Activated CD4-positive, alpha-beta T cell treated with anti-CD3 and anti-CD28 coated beads, Interleukin-2, Interleukin-6, amounts not matched to agents 100 ng/mL and 50 ng/mL, durations not matched to agents 16 hours and 8 hours (primary cell): ENCODE measurements at regions not wholly inside any gene's neighbourhood (a gene's known extent, or its start where the extent isn't known, plus 50 kb on each side); places are given as distances from the start of the nearest gene placed in this dataset.

Source experiments
- DNase-seq: peaks from one replicate; pipeline ENCODE4 v3.0.0-alpha.2; 2020

DNA sequence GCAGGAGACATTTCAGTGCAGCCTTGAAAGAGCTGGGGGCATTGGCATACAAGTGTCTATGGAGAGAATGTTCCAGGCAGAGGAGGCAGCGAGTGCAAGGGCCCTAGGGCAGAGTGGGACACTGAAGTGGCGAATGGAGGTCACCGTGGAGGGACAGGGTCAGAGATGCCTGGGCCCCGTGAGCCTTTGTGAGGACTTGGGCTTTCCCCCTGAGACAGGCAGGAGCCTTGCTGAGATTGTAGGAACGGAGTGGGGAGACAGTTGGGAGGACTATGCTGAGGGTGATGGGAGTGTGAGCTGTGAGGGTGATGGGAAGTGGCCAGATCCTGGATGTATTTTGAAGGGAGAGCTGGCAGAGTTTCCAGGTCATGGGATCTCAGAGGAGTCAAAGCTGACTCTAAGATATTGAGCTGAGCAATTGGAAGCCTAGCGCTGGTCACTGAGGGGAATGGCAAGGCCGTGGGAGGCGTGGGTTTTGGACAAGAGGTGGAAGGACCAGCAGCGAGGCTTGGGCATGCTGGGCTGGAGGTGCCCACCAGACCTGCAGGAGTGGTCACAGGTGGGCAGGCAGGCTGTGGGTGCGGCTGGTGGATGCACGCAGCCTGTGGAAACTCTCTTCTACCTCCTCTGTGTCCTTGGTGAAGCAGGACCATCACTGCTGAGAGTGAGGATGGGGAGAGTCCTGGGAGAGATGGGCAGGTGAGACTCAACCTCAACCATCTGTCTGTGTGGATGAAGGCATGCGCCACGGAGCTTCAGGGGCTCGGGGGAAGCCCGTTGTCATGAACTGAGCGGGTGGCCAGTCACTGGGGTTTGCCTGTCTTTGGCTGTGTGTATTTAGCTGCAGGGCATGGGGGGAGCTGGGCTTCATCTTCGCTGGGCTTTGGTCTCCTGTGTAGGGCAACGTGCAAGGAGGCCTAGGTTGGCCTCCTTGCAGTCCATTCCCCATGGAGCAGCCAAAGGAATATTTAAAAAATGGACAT is 241.2 kb upstream of the HS6ST1 start:
- no peak for DNase-seq

DNA sequence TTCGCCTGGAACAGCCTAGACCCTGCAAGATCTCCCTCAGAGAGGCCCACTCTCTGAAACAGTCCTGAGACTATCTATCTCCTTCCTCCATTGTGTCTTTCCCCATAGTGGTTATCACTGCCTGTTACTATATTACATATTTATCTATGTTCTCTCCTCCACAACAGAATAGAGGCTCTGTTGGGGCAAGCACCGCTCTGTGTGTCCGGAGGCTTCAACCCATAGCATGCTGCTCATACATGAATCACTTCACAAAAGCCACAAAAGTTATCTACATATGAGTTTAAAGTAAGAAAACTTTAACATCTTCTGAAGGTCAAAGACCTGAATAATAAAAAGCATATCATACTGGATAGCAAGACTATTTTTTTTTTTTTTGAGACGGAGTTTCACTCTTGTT is 242.1 kb upstream of the HS6ST1 start:
- DNase-seq, result no peak

DNA sequence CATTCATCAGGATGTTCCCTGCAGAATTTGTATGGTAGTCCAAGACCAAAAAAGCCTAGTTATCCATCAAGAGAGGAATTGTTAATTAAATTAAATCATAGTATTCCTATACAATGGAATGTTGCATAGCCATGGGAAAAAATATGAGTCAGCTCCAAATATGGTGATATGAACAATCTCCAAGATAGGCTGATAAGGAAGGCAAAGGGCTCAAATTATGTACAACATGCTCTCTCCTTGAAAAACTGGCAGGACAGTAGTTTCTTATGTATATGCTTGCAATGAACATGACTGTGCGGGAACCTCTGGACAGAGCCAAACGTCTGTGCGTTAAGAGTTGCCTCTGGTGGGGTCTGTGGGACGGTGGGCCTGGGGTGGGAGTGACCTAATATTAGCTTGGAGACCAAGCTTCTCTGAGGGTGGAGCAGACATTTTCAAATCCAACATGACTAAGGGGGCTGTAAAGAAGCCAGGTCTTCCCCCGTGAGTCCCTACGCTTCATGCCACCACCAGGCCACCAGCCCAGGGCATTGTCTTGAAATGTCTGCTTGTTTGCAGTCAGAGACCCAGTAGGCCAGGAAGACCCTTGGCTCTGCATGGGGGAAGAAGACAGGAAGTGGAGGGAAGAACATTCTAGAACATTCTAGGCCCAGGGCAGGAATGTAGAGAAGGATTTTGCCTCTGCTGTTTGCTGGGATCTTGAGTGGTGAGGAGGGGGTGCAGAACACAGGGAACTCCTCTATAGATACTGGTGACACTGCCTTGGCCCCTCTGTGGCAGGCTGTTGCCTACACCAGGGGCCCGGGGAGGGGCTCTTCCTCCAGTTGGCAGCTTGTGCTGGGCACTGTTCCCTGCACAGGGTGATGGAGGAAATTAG is 244.0 kb upstream of the HS6ST1 start:
- DNase-seq, result no peak

DNA sequence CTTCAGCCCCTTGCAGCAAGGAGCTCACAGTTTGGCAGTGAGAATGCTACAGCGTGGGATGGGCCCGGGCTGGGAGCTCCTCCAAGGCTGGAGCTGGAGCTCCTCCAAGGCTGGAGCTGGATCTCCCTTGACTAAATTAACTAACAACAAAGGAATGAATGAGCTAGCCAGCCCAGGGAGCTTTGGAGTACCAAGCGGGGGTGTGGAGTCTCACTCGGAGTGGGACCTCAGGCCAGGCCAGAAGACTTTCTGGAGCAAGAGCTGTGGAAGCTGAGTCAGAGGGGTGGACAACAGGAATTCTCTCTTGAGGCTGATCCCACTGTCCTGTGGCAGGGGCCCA is 244.7 kb upstream of the HS6ST1 start:
- DNase-seq, result no peak

DNA sequence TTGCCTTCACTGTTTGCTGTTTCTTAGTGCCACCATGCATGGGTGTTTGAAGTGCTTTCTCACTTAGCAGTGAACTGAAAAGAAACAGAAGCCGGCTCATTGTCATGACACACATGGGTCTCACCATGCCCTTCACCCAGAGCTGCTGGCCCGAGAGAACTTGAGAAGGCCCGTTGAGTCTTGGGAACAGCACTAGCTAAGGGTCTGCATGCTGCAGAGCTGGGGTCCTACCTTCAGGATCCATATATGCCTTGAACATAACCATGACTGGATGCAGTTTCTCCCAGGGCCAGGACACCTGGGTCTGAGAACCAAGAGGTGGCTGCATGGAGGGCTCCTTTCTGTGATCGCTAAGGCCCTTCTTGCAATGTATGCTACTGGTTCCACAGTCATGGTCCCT is 245.5 kb upstream of the HS6ST1 start:
- no peak for DNase-seq

DNA sequence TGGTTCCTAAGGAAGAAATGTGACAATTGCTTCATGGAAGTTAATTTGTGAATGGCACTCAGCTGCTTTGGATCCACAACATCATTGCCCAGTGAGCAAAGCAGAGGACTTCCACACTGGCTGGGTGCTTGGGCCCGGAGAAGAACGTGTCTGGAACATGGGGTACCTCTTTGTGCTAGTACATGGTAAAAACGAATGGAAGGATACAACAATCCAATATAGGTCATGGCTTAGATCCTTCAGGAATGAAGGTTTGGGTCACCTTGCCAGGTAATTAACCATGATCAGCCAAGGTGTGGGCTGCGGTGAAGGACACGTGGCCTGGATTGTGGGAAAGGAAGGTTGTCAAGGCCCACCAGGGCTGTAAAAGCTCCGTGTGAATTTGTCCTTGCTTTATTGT is 245.9 kb upstream of the HS6ST1 start:
- no peak for DNase-seq

DNA sequence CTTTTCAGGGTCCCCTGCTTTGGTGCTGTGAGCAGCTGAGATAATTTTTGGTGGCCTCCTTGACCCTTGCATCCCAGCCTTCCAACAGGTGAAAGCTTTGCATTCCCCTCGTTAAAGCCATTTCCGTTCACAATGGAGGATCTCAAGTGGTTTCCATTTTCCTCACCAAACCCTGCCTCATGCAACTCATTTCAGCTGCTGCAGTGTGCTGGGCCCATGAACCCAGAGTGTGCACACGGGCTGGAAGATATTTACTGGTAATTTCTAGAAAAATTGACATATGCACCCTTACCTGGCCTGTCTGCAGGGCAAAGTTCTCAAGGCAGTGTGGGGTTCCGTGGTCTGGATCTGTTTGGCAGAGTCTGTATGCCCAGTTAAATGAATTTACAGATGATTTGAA is 246.8 kb upstream of the HS6ST1 start:
- DNase-seq, result no peak

DNA sequence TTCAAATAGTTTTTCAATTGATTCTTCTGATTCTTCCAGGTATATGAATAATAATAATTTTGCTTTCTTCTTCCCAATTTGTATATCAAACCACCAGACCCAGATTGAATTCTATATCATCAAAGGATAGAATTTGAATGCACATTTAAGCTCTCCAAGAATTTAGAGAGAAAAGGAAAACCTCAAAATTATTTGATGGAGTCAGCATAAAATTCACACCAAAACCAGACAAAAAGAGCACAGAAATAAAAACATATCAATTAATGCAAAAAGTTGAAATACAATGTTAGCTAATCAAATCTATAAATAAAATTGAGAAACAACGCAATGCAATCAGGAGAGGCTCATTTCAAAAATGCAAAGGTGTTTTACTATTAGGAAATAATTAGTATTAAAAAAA is 248.0 kb upstream of the HS6ST1 start:
- no peak for DNase-seq

DNA sequence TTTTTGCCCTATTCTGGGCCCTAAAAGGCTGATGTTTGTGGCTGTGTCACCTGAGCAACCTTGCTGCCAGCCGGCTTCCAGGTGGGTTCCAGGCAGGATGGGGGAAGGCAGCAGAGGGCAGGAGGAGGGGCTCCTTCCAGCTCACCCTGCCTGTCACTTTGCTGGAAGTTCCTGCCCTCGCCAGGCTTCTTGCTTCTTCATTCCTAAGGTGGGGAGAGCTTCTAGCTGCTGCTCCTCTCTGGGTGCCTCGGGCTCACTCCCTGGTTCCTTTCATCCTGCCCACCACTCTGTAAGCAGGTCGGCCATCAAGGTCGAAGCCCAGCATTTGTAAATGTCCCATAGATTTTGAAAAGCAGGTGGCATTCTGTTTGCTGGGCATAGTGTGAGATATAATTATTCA is 249.4 kb upstream of the HS6ST1 start:
- no peak for DNase-seq

DNA sequence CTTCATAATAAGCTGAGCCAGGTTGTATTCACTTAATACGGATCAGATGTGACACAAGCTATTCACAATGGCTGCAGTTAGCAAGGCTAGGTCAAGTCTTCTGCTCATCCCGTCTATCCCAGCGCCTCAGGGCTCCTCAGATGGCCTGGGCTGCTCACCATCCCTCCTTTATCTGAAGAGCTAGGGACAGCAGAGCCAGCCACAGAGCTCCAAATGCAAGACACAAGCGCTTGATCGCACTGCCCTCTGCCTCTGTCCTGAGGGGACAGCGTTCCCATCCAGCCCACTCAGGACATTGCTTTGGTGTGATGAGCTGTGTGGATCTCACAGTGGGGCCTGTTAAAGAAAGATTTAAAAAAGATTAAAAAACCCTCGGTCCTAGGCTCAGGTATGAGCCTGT is 254.4 kb upstream of the HS6ST1 start:
- DNase-seq, result no peak

DNA sequence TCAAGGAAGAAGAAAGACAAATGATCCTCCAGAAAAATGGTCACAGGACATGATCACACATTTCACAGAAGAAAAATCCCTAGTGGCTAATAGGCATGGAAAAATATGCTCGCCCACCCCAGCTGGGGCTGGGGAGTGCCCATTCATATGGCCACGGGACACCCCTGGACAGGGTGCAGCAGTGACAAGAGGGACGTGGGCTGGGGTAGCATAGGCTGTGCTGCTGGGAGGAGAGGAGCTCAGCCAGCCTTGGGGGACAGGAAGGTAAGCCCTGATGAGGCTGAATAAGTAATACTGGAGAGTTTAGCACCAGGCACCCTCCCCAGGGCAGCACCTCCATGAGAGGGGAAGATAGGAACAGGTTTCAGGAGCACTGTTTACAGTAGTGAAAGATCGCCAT is 254.9 kb upstream of the HS6ST1 start:
- no peak for DNase-seq

DNA sequence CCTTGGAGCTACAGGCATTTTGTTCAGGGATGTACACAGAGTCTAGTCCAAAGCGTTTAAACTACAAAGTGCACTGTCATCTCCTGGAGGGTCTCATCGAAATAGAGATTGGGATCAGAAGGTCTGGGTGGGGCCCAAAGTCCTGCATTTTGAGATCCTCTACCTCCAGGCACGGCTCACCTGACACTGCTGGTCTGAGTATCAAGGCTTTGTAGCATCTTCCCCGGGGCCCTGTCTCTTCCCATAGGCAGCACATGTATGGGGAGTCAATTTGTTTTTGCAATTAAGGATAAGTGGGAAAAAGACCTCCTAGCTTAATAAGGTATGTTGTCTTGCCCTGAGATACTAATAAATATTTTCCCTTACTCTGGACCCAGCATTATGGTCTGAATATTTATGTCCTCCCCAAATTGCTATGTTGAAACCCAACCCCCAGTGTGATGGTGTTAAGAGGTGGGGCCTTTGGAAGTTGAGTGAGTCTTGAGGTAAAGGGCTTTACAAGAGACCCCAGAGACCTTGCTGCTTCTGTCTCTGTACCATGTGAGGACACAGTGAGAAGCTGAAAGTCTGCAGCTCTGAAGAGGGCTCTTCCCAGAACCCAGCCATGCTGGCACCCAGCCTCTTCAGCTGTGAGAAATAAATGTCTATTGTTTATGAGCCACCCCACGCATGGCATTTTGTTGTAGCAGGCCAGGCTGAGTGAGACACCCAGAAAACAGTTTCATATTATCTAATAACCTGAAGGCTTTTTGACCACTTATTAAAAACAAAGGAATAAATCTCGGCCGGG is 258.7 kb upstream of the HS6ST1 start:
- no peak for DNase-seq

DNA sequence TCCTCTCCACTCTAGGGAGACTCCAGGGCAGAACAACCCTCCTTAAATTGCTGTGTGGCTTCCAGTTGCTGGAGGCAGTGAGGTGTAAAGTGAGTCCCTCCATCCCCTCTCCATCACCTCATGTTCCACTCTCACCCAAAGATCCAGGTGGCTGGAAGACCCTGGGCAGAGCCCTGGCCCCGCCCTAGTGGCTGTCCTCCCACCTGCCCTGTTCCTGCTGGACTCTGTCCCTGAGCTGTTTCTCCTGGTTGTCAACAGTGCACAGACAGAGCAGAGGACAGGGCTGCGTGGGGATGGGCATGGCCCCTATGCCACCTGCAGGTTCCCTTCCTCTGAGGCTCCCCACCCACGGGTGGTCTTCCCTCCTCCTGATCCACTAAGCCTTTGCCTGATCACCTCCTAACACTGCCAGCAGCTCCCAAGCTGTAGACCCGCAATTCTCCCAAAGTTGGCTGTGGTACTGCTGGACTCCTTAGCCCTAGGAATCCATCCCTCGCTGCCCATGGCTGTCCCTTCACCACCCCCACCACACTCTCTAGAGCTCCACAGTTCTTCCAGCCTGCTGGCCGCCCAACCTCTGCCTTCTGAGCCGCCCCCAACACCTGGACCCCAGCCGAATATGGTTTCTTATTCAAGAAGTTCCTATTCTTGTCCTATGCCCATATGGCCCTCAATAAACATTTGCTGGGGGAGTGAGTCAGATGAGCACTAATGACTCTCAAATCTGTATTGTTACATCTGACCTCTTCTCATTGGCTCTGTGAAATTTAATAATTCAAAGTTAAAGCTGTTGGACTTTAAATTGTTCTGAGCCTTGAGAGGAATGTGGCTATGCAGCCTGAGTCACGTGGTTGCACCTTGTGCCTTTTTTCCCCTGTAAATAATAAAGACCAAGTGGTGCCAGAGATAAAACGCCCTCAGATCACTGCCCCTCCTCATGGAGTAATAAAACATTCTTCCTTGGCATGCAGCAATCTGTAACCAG is 260.0 kb upstream of the HS6ST1 start:
- DNase-seq, result no peak

DNA sequence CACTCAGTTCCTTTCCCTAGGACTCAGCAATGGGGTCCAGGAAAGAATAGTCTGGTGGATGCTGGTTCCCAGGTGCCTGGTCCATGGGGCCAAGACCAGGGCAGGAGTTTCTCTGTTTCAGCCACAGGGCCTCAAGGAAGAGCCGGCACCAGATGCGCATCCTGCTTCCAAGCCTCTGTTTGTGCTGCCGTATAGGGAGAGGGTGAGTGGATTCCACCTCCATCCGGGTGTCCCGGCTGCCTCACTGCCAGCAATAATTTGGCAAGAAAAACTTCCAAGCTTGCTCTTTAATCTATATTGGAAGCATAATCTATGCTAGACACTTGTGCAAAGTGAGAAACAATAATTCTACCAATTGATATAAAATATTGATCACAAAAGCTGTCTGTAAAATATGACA is 261.2 kb upstream of the HS6ST1 start:
- no peak for DNase-seq

DNA sequence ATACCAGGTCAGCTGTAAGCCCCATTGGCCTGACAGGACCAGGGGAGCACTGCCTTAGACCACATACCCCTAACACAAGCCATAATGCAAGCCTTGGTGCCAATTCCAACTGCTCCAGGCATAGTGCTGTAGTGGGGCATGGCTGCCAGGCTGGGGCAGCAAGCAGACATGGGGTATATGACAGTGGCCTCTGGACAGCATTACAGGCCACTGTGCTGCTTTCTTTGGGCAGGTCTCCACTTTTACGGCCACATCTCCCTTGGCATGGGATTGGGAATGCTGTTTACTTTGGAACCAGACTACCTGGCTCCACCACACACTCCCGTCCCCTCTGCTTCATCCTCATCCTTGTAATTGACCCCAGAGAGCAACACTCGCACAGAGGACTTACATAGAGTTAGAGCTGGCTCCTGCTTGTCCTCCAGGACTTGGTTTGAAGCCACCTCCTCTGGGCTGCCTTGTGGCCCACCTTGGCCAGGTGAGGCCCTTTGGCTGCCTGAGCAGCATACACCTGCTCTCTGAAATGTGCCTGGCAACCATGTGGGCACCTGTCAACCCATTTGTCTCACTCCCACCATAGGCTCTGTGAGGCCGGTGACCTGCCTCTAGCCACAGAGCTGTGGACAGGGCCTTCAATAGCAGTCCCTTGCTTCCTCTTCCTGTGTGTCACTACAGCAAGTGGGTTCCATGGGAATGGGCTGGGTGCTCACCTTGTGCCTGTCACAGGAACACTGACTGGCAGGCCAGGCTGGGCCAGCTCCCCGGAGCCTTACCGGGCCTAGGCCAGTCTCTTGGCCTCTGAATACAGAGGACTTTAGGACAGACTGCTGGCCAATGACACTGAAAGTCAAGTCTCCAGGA is 262.6 kb upstream of the HS6ST1 start:
- no peak for DNase-seq

DNA sequence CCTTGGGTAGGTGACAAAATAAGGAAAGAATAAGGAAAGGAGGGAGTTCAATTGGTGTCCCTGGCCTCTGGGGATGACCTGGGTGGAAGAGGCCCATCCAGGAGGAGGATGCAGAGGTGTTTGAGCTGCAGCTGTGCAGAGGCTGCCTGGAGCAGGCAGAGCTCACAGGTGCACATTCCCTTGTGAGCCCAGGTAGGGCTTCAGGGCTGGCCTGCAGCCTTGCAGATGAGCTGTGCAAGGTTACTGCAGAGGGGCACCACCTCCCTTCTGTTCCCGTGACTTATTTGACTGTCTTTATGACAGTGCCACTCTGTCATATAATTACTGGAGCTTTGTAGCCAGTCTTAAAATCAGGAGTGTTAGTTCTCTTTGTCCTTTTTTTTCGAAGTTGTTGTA is 263.2 kb upstream of the HS6ST1 start:
- DNase-seq, result no peak

DNA sequence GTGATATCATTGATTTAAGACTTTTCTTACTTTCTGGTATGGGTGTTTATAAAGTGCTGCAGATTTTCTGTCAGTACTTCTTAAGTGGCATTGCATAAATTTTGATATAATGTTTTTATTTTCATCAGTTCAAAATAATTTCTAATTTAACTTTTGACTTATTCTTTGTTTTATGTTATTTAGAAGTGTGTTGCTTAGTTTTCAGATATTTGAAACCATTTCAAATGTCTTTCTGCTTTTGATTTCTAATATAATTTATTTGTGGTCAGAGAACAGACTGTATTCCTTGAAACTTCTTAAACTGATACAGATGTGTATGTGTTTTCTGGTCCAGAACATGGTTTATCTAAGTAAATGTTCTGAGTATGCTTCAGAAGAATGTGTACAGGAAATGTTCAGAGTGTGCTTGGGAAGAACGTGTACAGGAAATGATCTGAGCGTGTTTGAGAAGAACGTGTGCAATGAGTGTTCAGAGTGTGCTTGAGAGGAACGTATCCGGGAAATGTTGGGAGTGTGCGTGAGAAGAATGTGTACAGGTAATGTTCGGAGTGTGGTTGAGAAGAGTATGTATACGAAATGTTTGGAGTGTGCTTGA is 265.7 kb upstream of the HS6ST1 start:
- no peak for DNase-seq

DNA sequence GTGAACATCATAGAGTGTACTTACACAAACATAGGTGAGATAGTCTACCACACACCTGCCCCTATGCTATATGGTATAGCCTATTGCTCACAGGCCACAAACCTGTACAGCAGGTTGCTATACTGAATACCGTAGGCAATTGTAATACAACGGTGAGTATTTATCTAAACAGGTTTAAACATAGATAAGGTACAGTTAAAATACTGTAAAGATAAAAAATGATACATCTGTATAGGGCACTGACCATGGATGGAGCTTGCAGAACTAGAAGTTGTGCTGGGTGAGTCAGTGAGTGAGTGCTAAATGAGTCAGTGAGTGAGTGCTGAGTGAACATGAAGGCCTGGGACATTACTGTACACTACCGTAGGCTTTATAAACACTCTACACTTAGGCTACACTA is 267.0 kb upstream of the HS6ST1 start:
- no peak for DNase-seq

DNA sequence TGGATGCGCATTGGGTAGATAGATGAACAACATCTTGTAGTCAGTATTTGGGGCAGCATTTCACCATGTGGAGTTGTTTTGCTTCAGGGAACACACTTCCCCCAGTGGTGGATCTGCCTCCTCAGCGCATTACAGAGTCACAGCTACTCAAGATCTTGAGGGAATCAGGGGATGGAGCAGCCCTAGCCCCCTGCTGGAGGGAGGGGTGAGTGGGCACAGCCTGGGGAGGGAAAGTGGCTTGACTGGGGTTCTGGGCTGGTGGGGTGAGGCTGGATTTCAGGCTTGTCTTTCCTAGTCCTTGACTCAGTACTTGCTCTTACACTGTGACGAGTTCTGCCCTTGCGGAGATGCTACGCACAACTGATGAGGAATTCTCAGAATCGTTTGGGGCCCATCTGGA is 271.0 kb upstream of the HS6ST1 start:
- no peak for DNase-seq

DNA sequence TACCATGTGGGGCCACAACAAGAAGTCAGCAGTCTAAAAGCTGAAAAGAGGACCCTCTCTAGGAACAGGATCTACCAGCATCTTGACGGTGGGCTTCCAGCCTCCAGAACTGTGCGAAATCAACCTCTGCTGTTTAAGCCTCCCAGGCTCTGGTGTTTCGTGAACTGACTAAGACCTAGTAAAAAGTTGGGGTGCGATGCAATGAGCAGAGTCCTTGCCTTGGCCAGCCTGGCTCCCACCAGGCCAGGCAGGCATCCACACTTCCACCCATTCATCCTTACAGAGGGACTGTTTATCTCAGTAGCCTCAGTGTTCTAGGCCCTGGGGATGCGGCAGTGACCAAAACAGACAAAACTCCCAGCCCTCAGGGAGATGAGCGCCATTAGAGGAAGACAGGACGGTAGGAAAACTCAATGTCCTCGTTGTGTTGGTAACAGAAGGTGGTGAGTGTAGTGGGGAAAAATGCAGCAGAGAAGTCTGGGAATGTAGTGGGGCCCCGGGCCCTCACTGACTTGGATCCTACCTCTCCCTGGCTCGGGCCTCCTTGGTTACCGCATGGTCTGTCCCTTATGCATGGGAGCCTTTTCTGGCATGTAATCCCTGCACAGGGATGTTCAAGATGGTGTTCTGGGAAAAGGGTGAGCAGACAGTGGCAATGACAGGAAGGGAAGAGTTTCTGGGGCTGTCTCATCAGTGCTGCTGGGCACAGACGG is 271.8 kb upstream of the HS6ST1 start:
- no peak for DNase-seq
